DOHH2 (cell line): ENCODE measurements at regions not wholly inside any gene's neighbourhood (a gene's known extent, or its start where the extent isn't known, plus 50 kb on each side); places are given as distances from the start of the nearest gene placed in this dataset.
"Not testable (repeated sequence)": the region's sequence is repeated elsewhere in the genome, so short reads cannot be mapped to it uniquely, and the experiment has no call there.

Experiments used
- H3F3A ChIP-seq: fragments of 200-600 bp; sonication (generic), shearing (Covaris generic); 2 replicates; pipeline ENCODE4 v1.6.0; 2016; ENCODE audit warnings: antibody characterized with exemption, mild to moderate bottlenecking; ENCODE audit not compliant: control insufficient read depth, insufficient read depth
- H3K27ac ChIP-seq: fragments of 200-600 bp; sonication (generic); 2 replicates; pipeline ENCODE4 v1.5.1; 2014; ENCODE audit warnings: low read depth, mild to moderate bottlenecking, low read length, moderate library complexity
- H3K27me3 ChIP-seq: fragments of 200-600 bp; sonication (generic); 2 replicates; pipeline ENCODE4 v1.6.1; 2014; ENCODE audit warnings: mild to moderate bottlenecking, low read length, mixed read lengths; ENCODE audit not compliant: control insufficient read depth
- H3K36me3 ChIP-seq: fragments of 200-600 bp; sonication (generic); 2 replicates; pipeline ENCODE4 v1.6.1; 2014; ENCODE audit warnings: mild to moderate bottlenecking, low read length, moderate library complexity, mixed read lengths; ENCODE audit not compliant: control insufficient read depth
- H3K4me1 ChIP-seq: fragments of 200-600 bp; sonication (generic); 2 replicates; pipeline ENCODE4 v1.6.1; 2014; ENCODE audit warnings: mild to moderate bottlenecking, low read length, mixed read lengths; ENCODE audit not compliant: control insufficient read depth
- H3K4me2 ChIP-seq: fragments of 200-600 bp; sonication (generic); 2 replicates; pipeline ENCODE4 v1.6.0; 2014; ENCODE audit warnings: mild to moderate bottlenecking, low read length, moderate library complexity
- H3K4me3 ChIP-seq: fragments of 200-600 bp; sonication (generic); 2 replicates; pipeline ENCODE4 v1.5.1; 2014; ENCODE audit warnings: mild to moderate bottlenecking, low read length, mixed read lengths
- H3K79me2 ChIP-seq: fragments of 200-600 bp; sonication (generic); 2 replicates; pipeline ENCODE4 v1.6.1; 2014; ENCODE audit warnings: mild to moderate bottlenecking, low read length, mixed read lengths; ENCODE audit not compliant: control insufficient read depth
- H3K9me2 ChIP-seq: fragments of 200-600 bp; sonication (generic); replicated peaks from 2 replicates; pipeline ENCODE4 v1.6.1; 2014; ENCODE audit warnings: mild to moderate bottlenecking, low read length, mixed read lengths; ENCODE audit not compliant: control insufficient read depth
- H3K9me3 ChIP-seq: fragments of 200-600 bp; sonication (generic); 2 replicates; pipeline ENCODE4 v1.6.1; 2014; ENCODE audit warnings: antibody characterized with exemption, low read length, mixed read lengths; ENCODE audit not compliant: control insufficient read depth, insufficient read depth
- H4K20me1 ChIP-seq: fragments of 200-600 bp; sonication (generic); 2 replicates; pipeline ENCODE4 v1.6.0; 2014; ENCODE audit warnings: low read depth, mild to moderate bottlenecking, antibody characterized with exemption, low read length, moderate library complexity; ENCODE audit not compliant: control insufficient read depth, insufficient read depth
- EZH2phosphoT487 ChIP-seq: fragments of 200-600 bp; sonication (generic); IDR thresholded peaks from 2 replicates; pipeline ENCODE4 v1.6.1; 2017; ENCODE audit warnings: borderline replicate concordance, mild to moderate bottlenecking, antibody characterized with exemption, low read length, moderate library complexity, mixed read lengths
- TF ChIP-seq, protein P1 (sequence below): fragments of 200-600 bp; sonication (generic); IDR thresholded peaks from one replicate; pipeline ENCODE4 v1.5.1; 2014; ENCODE audit warnings: antibody characterized with exemption, mild to moderate bottlenecking, low read depth, low read length; ENCODE audit not compliant: poor library complexity, severe bottlenecking

DNA sequence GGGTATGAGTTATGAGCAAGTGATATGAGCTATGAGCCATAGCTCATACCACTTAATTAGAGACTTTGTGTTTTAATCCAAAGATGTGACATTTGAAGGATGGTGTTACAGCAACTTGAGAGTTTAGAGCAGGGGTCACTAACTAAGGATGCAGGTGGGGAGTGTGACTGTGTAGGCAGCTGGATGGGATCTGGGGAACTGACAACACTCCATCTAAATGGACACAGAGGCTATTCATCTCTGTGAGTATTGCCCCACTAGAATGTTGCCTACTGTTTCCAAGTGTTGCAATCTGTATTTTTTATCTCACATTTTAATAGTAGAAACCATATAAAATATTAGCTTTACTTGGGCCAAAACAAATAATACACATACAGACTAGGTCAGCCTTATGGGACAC lies 488.1 kb upstream of the DAB2 start:
- Histone ChIP-seq H3K36me3 (no peaks in the 10 kb centered on the region), H4K20me1 (no peaks in the 10 kb centered on the region), H3K79me2 (no peaks in the 10 kb centered on the region), H3K27me3 (no peaks in the 10 kb centered on the region), H3K4me3 (no peak overlapping the region), H3F3A (no peaks in the 10 kb centered on the region), H3K9me2 (no peaks in the 10 kb centered on the region), H3K27ac (no peak overlapping the region), H3K4me2 (no peak overlapping the region), H3K4me1 (no peaks in the 10 kb centered on the region), H3K9me3 (no peaks in the 10 kb centered on the region)
- no peak for TF ChIP-seq EZH2phosphoT487
- TF ChIP-seq, protein P1, sequence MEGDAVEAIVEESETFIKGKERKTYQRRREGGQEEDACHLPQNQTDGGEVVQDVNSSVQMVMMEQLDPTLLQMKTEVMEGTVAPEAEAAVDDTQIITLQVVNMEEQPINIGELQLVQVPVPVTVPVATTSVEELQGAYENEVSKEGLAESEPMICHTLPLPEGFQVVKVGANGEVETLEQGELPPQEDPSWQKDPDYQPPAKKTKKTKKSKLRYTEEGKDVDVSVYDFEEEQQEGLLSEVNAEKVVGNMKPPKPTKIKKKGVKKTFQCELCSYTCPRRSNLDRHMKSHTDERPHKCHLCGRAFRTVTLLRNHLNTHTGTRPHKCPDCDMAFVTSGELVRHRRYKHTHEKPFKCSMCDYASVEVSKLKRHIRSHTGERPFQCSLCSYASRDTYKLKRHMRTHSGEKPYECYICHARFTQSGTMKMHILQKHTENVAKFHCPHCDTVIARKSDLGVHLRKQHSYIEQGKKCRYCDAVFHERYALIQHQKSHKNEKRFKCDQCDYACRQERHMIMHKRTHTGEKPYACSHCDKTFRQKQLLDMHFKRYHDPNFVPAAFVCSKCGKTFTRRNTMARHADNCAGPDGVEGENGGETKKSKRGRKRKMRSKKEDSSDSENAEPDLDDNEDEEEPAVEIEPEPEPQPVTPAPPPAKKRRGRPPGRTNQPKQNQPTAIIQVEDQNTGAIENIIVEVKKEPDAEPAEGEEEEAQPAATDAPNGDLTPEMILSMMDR, result no peak

DNA sequence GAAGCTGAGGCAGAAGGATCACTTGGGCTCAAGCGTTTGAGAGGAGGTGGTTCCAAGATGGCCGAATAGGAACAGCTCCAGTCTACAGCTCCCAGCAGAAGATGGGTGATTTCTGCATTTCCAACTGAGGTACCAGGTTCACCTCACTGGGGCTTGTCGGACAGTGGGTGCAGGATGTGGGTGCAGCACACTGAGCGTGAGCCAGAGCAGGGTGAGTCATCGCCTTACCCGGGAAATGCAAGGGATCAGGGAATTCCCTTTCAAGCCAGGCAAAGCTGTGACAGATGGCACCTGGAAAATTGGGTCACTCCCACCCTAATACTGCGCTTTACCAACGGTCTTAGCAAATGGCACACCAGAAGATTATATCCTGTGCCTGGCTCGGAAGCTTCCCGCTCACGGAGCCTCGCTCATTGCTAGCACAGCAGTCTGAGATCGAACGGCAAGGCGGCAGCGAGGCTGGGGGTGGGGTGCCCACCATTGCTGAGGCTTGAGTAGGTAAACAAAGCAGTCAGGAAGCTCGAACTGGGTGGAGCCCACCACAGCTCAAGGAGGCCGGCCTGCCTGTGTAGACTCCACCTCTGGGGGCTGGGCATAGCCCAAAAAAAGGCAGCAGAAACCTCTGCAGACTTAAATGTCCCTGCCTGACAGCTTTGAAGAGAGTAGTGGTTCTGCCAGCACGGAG lies 482.6 kb upstream of the DAB2 start:
- H3K27me3 ChIP-seq, H3K4me2 ChIP-seq, H3K79me2 ChIP-seq, H4K20me1 ChIP-seq, H3K9me3 ChIP-seq, H3K9me2 ChIP-seq, H3K4me1 ChIP-seq, H3K4me3 ChIP-seq, H3K27ac ChIP-seq, H3F3A ChIP-seq, H3K36me3 ChIP-seq: not testable (repeated sequence)

DNA sequence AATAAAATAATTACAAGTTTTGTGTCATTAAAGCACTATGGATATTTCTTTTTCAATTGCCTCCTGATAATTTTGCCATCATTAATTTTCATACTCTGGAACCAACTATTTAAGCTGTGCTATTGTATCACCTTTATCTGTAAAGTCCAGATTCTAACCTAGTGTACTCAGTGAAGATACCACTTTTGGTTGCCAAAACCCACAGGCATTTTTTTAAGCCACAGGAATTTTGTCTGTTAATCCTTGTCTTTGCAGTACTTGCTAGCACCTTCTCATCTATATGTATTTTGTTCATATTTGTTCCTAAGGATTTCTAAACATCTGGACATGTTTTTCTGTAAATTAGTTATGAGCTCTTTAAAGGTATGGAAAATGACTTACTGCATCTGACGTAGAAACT lies 481.4 kb upstream of the DAB2 start:
- Histone ChIP-seq H3F3A (no peaks in the 10 kb centered on the region), H3K4me2 (no peak overlapping the region), H3K9me3 (no peaks in the 10 kb centered on the region), H3K4me3 (no peak overlapping the region), H3K79me2 (no peaks in the 10 kb centered on the region), H3K36me3 (no peaks in the 10 kb centered on the region), H3K4me1 (no peaks in the 10 kb centered on the region), H3K27me3 (no peaks in the 10 kb centered on the region), H4K20me1 (no peaks in the 10 kb centered on the region), H3K9me2 (no peaks in the 10 kb centered on the region), H3K27ac (no peak overlapping the region)
- TF ChIP-seq EZH2phosphoT487, result no peak
- TF ChIP-seq, protein P1, result no peak

DNA sequence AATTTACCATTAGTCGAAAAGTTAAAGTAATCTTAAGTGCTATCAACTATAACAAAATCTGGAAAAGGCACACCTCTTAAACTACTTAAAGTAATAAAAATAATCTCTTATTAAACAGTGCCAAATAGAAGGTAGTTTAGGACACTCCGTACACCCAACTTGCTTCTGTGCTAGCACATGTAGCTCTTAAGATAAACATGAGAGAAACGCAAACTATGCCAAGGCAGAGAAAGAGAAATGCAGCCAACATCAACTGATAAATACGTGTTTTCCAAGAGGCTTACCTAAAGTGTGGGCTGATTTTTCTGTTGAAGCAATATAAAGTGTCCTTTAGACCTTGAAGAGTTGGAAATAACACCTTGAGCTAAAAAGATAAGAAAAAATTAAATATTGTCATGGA lies 480.6 kb upstream of the DAB2 start:
- H3K9me3 ChIP-seq, result no peaks in the 10 kb centered on the region
- no peaks in the 10 kb centered on the region for H3K36me3 ChIP-seq
- H3K9me2 ChIP-seq, result no peaks in the 10 kb centered on the region
- TF ChIP-seq, protein P1, result no peak
- TF ChIP-seq EZH2phosphoT487, result no peak
- no peaks in the 10 kb centered on the region for H4K20me1 ChIP-seq
- H3K27me3 ChIP-seq, result no peaks in the 10 kb centered on the region
- no peaks in the 10 kb centered on the region for H3F3A ChIP-seq
- H3K4me2 ChIP-seq, result no peak overlapping the region
- no peaks in the 10 kb centered on the region for H3K79me2 ChIP-seq
- H3K4me1 ChIP-seq, result no peaks in the 10 kb centered on the region
- no peak overlapping the region for H3K27ac ChIP-seq
- no peak overlapping the region for H3K4me3 ChIP-seq
